Activated effector memory CD4-positive, alpha-beta T cell treated with anti-CD3 and anti-CD28 coated beads, Interleukin-2, amount 50 U/mL, for 16 hours (primary cell): ENCODE measurements at regions not wholly inside any gene's neighbourhood (a gene's known extent, or its start where the extent isn't known, plus 50 kb on each side); places are given as distances from the start of the nearest gene placed in this dataset.
"Not testable (repeated sequence)": the region's sequence is repeated elsewhere in the genome, so short reads cannot be mapped to it uniquely, and the experiment has no call there.

ENCODE experiments used
- DNase-seq: peaks from one replicate; pipeline ENCODE4 v3.0.0-alpha.2; 2020

DNA sequence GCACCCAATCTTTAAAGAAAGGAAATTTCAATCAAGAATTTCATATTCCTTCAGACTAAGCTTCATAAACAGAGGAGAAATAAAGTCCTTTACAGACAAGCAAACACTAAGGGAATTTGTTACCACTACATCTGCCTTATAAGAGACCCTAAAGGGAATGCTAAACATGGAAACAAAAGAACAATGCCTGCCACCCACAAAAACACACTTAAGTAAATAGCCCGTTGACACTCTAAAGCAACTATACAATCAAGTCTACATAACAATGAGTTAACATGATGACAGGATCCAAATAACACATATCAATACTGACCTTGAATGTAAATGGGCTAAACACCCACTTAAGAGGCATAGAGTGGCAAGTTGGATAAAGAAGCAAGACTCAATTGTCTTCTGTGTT lies 1056.9 kb upstream of the ATXN8OS start:
- DNase-seq: no peak

DNA sequence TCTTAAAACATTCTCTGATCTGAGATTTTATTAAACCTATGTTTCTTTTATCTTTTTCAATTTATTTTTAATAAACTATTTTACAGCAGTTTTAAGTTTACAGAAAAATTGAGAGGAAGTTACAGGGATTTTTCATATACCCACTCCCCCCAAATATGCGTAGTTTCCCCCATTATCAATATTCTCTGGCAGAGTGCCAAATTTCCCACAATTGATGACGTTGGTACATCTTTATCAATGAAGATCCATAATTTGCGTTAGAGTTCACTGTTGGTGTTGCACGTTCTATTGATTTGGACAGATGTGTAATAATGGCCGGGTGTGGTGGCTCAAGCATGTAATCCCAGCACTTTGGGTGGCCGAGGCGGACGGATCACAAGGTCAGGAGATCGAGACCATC lies 1063.0 kb upstream of the ATXN8OS start:
- no peak for DNase-seq

DNA sequence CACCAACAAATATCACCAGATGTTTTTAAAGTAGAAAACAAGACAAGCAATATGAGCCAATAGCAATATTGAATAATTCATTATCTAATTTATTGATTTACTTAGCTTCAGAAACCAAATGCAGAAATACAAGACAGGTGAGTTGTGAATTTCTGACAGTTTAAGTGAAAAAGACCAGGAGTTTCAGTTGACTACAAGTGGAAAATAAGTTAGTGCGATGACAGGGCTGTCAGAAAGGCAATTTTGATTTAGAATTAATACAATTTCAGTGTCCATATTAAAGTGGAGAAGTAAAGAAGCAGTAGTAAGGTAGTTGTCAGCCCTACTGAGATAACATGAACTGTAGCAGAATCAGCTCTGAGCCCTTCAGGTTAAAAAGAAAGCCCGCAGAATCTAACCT lies 1066.7 kb upstream of the ATXN8OS start:
- no peak for DNase-seq

DNA sequence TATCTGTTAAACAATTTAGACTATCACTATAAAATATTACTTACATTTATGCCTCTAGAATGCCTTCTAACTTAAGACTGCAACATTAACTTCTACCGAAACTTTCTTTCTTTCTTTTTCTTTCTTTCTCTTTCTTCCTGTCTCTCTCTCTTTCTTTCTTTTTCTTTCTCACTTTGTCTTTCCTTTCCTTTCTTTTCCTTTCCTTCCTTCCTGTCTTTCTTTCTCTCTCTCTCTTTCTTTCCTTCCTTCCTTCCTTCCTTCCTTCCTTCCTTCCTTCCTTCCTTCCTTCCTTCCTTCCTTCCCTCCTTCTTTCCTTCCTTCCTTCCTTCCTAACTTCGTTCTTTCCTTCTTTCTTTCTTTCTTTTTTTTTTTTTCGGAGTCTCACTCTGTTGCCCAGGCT lies 1071.9 kb upstream of the ATXN8OS start:
- no peak for DNase-seq

DNA sequence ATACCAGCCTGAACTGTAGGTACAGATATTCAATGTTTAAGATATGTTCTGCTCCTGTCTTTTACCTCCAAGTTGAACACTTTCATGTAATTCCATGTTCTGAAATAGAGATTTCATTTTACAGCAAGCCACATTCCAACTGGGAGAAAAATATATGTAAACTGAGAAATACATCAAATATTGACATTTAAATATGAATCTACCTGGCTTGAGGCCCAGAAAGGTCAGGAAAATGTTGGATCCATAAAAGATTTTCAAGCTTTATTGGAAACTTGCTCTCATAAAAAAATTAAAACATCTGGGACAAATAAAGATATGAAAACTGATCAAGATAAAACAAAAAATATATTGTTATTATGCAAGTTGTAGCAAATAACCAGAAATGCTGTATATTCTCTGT lies 1078.7 kb upstream of the ATXN8OS start:
- no peak for DNase-seq

DNA sequence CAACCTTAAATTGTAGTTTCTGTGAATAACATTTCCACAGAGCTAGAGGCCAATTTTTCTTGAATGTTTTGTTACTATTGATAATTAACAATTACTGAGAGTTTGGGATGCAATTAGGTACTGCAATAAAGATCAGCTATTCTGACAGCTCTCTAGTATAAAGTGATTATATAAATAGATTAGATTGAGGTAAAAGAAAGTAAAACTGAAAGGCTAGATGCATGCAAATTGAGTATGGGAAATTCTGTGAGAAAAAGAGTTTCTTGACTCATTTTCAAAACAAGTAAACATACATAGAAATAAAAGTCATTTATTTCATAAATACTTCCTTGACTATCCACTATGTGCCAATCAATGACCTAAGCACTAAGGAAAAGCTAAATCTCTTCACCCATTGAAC lies 1087.5 kb upstream of the ATXN8OS start:
- DNase-seq: no peak

DNA sequence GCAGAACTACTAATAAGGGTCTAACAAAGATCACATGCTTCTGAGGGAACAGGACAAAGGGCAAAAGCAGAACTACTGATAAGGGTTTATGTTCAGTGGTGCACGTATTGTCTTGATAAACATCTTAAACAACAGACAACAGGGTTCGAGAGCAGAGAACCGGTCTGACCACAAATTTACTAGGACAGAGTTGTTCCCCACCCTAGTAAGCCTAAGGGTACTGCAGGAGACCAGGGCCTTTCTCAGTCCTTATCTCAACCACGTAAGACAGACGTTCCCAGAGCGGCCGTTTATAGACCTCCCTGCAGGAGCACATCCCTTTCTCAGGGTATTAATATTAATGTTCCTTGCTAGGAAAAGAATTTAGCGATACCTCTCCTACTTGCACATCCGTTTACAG lies 1089.5 kb upstream of the ATXN8OS start:
- DNase-seq: not testable (repeated sequence)

DNA sequence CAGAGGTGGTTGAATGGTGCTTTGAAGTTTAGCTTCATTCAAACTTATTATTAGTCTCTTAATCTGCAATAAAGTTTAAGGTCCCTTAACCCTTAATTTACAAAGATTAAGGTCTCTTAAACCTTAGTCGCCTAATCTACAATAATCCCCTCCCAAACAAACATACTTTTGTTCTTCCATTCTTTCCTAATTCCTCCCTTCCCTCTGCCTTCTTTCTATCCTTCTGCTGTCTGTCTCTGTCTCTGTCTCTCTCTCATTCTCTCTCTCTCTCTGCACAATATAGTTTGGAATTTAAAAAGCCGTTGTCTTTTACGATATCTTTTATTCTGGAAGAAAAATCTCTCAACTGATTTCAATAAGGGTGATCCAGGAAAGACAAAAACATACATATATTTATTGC lies 1096.8 kb upstream of the ATXN8OS start:
- DNase-seq: no peak

DNA sequence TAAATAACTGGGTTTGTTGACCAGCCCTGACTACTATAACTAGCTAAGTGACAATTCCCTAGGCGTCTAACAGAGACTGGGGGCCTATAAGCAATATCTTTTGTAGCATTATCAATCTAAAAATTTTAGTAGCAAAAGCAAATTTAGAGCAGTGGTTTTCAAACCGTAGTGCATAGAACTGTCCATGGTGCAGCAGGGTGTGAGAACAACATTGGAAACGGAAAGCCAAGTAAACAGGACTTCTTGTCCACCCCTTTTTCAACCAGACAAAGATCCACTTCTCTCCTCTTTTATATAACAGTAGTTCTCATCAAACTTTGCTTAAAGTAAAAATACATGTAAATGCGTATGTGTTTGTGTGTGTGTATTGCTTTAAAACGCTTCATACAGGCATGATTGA lies 1099.1 kb upstream of the ATXN8OS start:
- no peak for DNase-seq

DNA sequence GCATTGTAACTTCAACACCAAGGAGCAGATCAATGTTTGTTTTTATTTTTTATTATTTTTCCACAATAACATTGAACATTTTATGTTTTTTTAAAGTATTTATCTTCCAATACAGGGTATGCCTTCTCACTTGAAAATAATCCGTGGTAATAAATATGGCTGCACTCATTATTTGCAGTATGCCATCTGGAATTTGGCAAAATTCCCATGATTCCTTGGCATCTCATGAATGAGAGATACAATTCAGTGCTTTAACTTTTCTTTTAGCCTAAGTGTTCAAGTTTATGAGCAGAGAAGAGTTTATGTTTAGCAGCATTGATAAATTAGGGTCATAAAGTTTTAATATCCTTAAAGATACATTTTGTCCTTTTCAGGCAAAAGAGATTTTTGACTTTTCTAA lies 1109.6 kb upstream of the ATXN8OS start:
- no peak for DNase-seq

DNA sequence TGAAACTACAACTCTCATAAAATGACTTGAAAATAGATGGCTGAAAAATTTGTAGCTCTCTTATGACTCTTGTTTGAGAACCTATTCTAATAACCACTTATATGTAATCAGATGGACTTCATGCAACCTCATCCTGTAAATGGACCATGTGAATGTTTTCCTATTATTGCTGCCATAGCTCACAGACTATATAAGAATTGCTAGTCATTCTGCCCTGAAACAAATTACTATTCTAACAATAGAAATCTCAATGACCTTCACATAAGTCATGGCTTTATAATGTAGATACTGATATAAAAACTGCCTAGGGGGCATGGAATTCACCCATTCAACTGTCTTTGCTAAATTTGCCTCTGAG lies 1111.0 kb upstream of the ATXN8OS start:
- DNase-seq: no peak

DNA sequence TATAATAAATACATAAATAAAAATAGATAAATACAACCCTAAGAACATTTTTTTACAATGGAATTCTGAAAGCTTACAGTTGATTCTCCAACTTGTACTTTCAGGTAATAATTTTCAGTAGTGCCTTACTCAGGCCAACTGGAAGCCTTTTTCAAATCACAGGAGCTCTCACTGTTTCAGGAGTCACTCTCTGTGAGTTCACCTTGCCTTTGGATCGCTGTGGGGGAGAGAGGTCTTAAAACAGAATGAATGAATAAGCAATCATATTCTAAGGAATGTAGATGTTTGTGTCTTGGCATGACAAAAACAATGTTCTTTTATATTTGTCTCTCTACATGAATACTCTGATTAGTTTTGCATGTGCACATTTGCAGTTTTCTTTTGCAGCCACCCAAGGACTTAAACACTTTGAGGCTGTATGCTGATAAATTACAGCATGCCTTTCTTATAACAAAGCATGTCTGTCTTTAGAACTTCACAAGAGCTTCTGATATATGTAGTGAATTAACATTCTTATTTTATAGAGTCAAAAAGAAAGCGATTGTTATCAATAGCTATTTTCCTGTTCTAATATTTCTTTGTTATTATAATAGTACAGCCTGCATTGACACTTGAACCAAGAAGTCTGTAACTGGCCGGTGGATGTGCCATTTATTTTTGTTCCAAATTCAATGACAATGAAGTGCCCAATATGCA lies 1111.5 kb upstream of the ATXN8OS start:
- DNase-seq: no peak

DNA sequence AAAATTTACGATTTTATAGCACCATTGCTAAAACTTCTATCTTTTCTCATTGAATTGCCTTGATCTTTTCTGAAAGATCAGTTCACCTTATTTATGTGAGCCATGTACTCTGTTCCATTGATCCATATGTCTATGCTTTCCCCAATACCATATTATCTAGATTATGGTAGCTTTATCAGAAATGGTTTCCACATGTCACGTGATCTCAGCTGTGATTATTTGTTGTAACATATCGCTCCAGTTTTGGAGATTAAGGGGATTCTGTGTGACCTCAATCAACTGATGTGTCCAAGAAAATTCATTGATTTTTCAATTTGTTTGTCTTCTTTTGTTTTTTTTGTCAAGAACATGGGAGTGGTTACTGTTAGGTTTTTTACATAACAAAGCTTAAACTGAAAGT lies 1114.5 kb upstream of the ATXN8OS start:
- no peak for DNase-seq

DNA sequence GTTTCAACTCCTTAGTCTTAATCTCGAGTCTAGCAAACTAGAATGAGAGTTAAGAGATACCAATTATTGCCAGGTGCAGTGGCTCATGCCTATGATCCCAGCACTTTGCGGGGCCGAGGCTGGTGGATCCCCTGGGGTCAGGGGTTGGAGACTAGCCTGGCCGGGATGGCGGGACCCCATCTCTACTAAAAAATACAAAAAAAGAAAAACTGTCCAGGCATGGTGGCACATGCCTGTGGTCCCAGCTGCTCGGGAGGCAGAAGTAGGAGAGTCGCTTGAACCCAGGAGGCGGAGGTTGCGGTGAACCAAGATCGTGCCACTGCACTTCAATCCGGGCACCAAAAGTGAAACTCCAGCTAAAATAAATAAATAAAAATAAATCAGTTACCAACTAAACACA lies 1119.5 kb upstream of the ATXN8OS start:
- DNase-seq: no peak

DNA sequence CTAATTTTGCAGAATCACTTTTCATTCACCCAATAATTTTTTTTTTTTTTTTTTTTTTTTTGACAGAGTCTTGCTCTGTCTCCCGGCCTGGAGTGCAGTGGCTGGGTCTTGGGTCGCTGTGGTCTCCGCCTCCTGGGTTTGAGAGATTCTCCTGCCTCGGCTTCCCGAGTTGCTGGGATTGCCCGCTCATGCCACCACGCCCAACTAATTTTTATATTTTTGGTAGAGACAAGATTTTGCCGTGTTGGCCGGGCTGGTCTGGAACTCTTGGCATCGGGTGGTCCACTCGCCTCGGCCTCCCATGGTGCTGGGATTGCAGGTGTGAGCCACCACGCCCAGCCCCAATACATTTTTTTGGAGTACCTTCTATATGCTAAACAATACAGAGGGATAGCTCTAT lies 1120.0 kb upstream of the ATXN8OS start:
- no peak for DNase-seq

DNA sequence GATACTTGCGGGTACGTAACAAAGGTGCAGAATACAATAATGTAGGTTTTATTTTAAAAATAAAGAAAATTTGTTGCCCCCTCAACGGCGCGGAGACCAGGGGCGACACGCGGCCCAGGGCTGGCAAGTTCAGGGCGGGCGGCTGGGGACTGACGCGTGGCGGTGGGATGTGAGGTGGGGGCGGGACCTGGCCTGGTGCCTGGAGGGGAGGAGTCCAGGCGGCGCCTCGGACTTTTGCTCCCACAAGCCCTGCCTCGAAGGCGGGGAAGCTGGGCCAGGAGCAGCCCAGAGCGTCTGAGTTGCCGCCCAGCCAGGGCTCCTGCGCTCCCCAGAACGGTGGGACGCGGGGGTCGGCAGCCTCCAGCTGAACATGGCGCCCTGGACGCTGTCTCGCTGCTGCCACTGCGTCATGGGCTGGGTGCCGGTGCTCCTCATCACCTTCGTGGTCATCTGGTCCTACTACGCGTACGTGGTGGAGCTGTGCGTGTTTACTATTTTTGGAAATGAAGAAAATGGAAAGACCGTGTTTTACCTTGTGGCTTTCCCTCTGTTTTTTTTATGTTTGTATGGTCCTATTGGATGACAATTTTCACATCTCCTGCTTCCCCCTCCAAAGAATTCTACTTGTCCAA lies 1122.8 kb upstream of the ATXN8OS start:
- no peak for DNase-seq

DNA sequence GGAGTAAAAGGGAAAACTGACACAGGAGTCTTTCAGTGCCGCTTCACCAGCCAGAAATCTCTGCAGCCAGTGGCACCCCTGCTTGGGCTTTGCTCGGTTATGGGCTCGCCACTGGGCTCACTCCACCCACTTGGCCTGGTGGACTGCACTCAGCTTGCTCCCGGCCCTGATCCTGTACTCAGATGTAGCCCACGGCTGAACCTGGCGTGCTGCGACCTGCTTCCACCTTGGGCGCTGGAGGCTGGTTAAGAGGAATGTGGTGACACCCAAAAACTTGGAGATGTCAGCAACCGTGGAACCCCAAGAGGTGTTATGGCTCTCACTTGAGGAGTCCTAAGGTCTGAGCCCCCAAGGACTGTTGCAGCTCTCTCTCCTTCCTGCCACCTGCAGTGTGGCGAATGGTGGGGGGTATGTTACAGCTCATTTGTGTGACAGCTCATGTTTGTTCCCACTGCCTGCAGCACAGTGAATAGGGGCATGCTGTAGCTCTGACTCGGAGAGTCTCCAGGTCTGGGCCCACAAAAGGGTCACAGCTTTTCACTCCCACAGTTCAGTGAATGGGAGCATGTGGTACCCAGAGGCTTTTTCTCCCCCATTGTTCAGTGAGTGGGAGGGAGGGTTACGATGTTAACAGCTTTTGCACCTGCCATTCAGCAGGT lies 1124.5 kb upstream of the ATXN8OS start:
- DNase-seq: no peak

DNA sequence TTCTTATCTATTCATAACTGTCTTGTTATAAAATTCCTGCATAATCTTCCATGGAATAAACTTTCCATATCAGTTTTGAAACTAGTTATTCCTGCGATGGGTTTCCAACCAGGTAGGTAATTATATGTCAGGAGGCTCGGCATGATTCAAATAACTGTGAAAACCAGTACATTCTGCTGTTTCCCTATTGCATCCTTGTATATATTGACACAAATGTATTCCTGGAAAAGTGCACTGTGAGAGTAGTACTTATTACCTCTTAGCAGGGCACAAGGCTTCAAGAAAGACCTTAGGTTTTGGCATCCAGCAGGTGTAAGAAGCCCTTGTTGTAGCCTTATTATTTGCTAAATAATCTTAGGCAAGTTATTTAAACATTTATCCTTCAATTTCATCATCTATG lies 1131.3 kb upstream of the ATXN8OS start:
- no peak for DNase-seq

DNA sequence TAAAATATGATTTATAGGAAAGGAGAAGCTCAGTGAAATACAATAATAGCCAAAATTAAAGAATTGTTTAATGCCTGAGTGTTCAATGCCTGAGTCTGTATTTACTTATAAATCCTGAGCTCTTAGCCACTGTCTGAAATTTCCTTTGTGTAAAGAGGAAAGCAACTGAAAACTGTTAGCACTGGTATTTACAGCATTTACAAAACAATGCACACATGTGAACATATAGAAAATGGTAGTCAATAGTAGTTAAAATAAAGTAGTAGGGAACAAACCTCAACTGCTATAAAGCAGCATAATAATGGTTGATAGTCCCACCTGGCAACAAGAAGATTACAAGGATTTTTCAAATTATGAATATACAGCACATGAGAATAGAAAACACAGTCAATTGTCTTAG lies 1137.1 kb upstream of the ATXN8OS start:
- no peak for DNase-seq

DNA sequence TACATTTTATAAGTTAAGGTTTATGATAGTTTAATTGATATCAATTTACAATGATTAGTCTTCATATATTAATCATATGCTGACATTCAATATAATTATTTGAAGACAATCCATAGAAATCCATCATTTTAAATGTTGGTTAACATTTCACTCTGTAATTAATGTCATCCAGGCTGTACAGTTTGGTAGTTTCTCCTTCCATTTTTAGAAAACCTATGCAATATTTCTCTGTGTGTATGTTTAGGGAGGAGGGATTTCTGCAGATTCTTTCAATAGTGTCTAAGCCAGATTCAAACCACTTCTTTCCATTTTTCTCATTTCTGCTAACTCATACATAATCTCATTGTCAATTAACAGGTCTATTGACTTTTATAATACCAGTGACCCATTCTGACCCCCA lies 1159.0 kb upstream of the ATXN8OS start:
- DNase-seq: no peak

DNA sequence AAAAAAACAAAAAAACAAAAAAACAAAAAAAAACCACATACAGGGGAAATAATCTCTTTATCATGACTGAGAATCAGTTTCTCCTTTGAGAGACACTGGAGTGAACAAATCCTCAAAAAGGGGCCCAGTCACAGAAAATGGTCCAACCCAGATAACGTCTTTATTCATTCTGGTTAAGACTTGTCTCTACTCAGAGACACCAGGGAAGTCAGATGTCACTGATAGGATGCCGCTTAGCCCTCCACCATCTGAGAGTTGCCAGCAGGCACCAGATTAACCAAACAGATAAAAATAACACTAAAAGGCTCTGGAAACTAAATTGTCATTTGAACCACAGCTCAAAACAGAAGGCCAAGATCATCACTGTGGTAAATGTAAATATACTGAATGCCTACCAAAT lies 1163.4 kb upstream of the ATXN8OS start:
- no peak for DNase-seq

DNA sequence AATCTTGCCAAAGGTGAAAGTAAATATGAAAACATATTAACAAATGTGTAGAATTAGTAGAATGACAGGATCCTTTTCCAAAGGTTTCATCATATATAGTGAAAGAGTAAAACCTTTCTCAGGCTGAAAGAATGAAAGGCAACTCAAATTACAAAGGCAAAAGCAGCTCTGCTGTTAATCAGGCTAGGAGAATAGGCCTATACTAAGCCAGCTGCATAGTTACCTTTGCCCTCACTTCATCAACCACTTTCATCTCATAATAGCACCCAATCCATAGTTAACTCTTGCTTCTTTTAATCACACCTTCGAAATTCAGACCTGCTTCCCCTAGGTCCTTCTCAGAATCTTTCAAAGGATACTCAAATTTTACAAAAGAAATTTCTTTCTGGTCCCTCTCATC lies 1167.6 kb upstream of the ATXN8OS start:
- no peak for DNase-seq

DNA sequence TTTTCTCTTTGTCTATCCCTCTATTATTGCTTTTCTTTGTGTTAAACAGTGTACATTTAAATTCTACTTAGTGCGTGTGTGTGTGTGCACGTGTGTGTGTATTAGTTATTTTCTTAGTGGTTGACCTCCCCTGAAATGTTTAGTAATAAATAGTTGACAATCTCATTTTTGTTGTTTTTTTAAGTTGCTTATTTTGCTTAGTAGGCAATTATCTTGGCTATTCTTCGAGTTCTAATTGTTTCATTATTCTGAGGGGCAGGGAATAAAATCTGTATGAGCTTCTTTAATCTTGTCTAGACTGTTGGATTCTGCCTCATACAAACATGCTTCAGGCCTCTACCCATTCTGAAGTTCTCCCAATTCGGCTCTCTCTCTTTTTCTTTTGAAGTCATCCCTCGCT lies 1169.0 kb upstream of the ATXN8OS start:
- no peak for DNase-seq

DNA sequence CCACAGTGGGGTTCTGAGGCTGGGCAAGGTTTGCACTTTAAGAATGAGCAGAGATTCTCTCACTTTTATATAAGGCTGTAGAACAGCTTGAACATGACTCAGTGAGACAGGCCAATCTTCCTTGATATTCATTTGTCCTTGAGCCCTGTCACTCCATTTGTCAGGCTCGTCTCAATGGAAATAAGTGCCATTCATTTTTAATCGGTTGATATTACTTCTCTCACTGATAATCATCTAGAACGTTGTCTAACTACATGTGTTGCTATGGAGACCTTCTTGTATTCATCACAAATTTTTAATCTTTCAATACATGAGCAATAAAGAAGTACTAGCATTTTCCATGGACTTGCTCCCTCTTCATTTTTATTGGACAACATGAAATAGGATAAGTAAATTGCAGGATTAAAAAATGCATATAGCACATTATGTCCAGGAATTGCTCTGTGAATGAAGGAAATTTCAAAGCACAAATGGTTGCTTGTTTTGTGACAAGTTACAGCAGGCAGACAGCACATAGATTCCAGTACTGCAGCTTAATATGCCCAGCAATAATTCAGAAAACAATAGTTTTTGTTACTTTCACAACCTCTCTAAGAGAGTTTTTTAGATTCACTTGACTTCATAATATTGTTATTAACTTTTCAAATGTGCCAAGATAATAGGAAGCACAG lies 1178.4 kb upstream of the ATXN8OS start:
- DNase-seq: no peak
